HEK293T (cell line): ENCODE measurements at regions not wholly inside any gene's neighbourhood (a gene's known extent, or its start where the extent isn't known, plus 50 kb on each side); places are given as distances from the start of the nearest gene placed in this dataset.

Source experiments
- CTCF ChIA-PET: fragments of 350-600 bp; formaldehyde crosslinking; extraction: SDS; loops from one replicate; lab custom pipeline; 2021; ENCODE audit warnings: antibody characterized with exemption, inconsistent platforms; lab: Yijun Ruan, JAX
- POLR2A ChIA-PET: fragments of 350-600 bp; formaldehyde crosslinking; extraction: SDS; loops from one replicate; lab custom pipeline; 2020; ENCODE audit warnings: antibody characterized with exemption, inconsistent platforms; lab: Yijun Ruan, JAX
- DNase-seq: peaks from one replicate; pipeline ENCODE4 v3.0.0; 2012; ENCODE audit warnings: mixed read lengths; ENCODE audit errors: extremely low spot score
- ARNT ChIP-seq: fragments of 450-650 bp; IDR thresholded peaks from 2 replicates; pipeline ENCODE4 v1.6.1; 2017; ENCODE audit warnings: mild to moderate bottlenecking
- BHLHE40 ChIP-seq: fragments of 450-650 bp; IDR thresholded peaks from 2 replicates; pipeline ENCODE4 v1.6.1; 2016; ENCODE audit warnings: mild to moderate bottlenecking, moderate library complexity, borderline replicate concordance
- CTBP1 ChIP-seq: fragments of 450-650 bp; IDR thresholded peaks from 2 replicates; pipeline ENCODE4 v1.6.1; 2016; ENCODE audit warnings: borderline replicate concordance
- ELF4 ChIP-seq: fragments of 450-650 bp; IDR thresholded peaks from 2 replicates; pipeline ENCODE4 v1.6.1; 2017; ENCODE audit warnings: antibody characterized with exemption
- FOXA1 ChIP-seq: fragments of 450-650 bp; IDR thresholded peaks from 2 replicates; pipeline ENCODE4 v1.6.1; 2016; ENCODE audit warnings: mild to moderate bottlenecking
- FOXK2 ChIP-seq: fragments of 450-650 bp; IDR thresholded peaks from 2 replicates; pipeline ENCODE4 v1.6.1; 2016; ENCODE audit warnings: mild to moderate bottlenecking
- FOXM1 ChIP-seq: fragments of 450-650 bp; IDR thresholded peaks from 2 replicates; pipeline ENCODE4 v1.6.1; 2017; ENCODE audit warnings: mild to moderate bottlenecking, borderline replicate concordance
- HDGF ChIP-seq: fragments of 450-650 bp; IDR thresholded peaks from 2 replicates; pipeline ENCODE4 v1.6.1; 2017; ENCODE audit warnings: antibody characterized with exemption, borderline replicate concordance
- L3MBTL2 ChIP-seq: fragments of 450-650 bp; conservative IDR thresholded peaks from 2 replicates; pipeline ENCODE4 v1.6.1; 2016; ENCODE audit warnings: mild to moderate bottlenecking
- LEF1 ChIP-seq: fragments of 450-650 bp; IDR thresholded peaks from 2 replicates; pipeline ENCODE4 v1.6.1; 2017; ENCODE audit warnings: mild to moderate bottlenecking, borderline replicate concordance
- NFRKB ChIP-seq: fragments of 450-650 bp; IDR thresholded peaks from 2 replicates; pipeline ENCODE4 v1.6.1; 2016; ENCODE audit warnings: mild to moderate bottlenecking, moderate library complexity
- PKNOX1 ChIP-seq: fragments of 450-650 bp; IDR thresholded peaks from 2 replicates; pipeline ENCODE4 v1.6.1; 2016
- SP1 ChIP-seq: fragments of 450-650 bp; IDR thresholded peaks from 2 replicates; pipeline ENCODE4 v1.6.1; 2017
- SUZ12 ChIP-seq: fragments of 450-650 bp; IDR thresholded peaks from 2 replicates; pipeline ENCODE4 v1.6.1; 2016; ENCODE audit warnings: mild to moderate bottlenecking
- TARDBP ChIP-seq: fragments of 450-650 bp; IDR thresholded peaks from 2 replicates; pipeline ENCODE4 v1.6.1; 2016
- ZNF384 ChIP-seq: fragments of 450-650 bp; IDR thresholded peaks from 2 replicates; pipeline ENCODE4 v1.6.1; 2016

DNA sequence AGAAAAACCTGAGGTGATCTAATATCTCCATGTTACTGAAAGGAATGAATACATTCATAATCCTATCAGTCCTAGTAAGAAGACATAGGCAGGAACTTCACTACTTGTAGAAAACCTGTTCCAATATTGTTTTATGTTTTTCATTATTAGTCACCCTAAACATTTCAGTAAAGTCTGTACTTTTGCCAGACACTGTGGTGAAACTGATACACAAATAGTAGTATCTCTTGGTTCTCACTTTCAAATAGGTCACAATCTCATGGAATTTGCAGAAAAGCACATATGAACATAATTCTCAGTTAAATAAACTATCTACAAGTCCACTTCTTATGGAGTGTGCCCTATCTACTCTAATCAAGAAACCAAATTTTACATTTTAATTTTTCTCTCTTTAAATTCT lies 88.3 kb upstream of the PCDH9 start:
- TF ChIP-seq BHLHE40 (no peak), ELF4 (no peak), TARDBP (no peak)
- ChIA-PET CTCF (no interaction called here), POLR2A (no interaction called here)
- DNase-seq: no peak

DNA sequence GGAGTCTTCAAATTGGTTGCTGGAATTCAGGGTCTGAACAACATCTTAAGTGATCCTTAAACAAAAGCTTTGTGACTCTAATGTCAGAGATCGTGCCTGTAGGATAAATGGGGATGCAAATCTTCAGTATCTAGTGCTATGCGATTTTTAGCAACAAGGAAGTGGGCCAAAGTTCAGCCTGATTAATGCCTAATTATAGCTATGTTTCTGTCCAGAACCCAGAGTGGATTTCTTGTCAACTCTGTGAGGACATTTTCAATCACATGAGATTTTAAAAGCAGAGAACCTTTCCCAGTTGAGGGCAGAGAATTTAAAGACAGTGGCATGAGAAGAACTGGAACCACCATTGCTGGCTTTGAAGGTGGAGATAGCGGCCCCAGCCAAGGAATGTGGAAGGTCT lies 84.3 kb upstream of the PCDH9 start:
- TF ChIP-seq FOXK2: no peak
- TF ChIP-seq CTBP1: no peak
- no peak for TF ChIP-seq HDGF
- TF ChIP-seq SUZ12: no peak
- no peak for TF ChIP-seq FOXA1
- TF ChIP-seq FOXM1: no peak
- no peak for TF ChIP-seq NFRKB
- TF ChIP-seq L3MBTL2: no peak
- no peak for TF ChIP-seq ZNF384
- ChIA-PET POLR2A (no interaction called here), CTCF (no interaction called here)
- no peak for DNase-seq

GRCh38 chr13:67308004-67308772 lies 78.1 kb upstream of the PCDH9 start:
- ChIA-PET POLR2A (no interaction called here), CTCF (interaction anchor here (0.6 kb wide), 1 partner anchor 138 kb away, joined by 3 read pairs; no protein-coding TSS in a partner anchor)
- TF ChIP-seq SUZ12: no peak
- no peak for TF ChIP-seq LEF1
- 0 out of 2 replicates have a peak, but pooled peaks have one; percentile 11 for TF ChIP-seq L3MBTL2
- TF ChIP-seq ARNT: no peak
- no peak for TF ChIP-seq ZNF384
- TF ChIP-seq SP1: no peak
- TF ChIP-seq FOXK2: no peak
- no peak for DNase-seq

- TF ChIP-seq CTBP1 (no peak), ELF4 (no peak), ARNT (peak; percentile 15; the same call in 1 of the 2 replicates)
- no peak for DNase-seq
- ChIA-PET CTCF (interaction anchor here (1.1 kb wide), 1 partner anchor 1656 kb away, joined by 3 read pairs; no protein-coding TSS in a partner anchor), POLR2A (no interaction called here)
Measured at GRCh38 chr13:67306742-67307141, 76.6 kb upstream of the PCDH9 start.

GRCh38 chr13:67303661-67304333 lies 73.7 kb upstream of the PCDH9 start:
- ChIA-PET POLR2A (interaction anchor here (0.9 kb wide), 1 partner anchor 51 kb away, joined by 3 read pairs; no protein-coding TSS in a partner anchor), CTCF (interaction anchor here (1.0 kb wide), 1 partner anchor 25 kb away, joined by 3 read pairs; no protein-coding TSS in a partner anchor)
- TF ChIP-seq FOXM1 (no peak), PKNOX1 (no peak), SUZ12 (no peak), FOXA1 (no peak), BHLHE40 (no peak), L3MBTL2 (no peak), TARDBP (no peak), SP1 (no peak)
- no peak for DNase-seq

DNA sequence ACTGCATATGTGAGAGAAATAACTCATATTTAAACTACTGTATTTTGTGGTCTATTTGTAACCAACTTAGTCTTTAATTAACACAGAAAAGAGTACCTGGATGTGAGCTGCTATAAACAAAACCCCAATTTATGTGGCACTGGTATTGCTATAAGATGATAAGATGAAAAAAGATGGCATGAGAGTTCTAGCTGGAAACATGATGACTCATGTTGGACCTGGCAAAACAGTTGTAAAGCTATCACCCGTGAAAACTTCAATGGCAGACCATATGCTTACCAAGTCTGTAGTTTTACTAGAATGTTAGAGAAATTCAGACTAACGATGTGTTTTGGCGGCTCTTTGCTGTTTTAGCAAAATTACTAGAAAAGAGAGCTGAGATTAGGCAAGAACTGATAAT lies 69.6 kb upstream of the PCDH9 start:
- ChIA-PET POLR2A (no interaction called here), CTCF (no interaction called here)
- DNase-seq: no peak
- TF ChIP-seq CTBP1 (no peak), BHLHE40 (no peak), NFRKB (no peak), HDGF (no peak), SUZ12 (no peak), L3MBTL2 (no peak), ELF4 (no peak), LEF1 (no peak), ARNT (no peak), TARDBP (no peak), FOXK2 (no peak), FOXA1 (no peak), PKNOX1 (no peak), FOXM1 (no peak), SP1 (no peak), ZNF384 (no peak)

- CTCF ChIA-PET: interaction anchor here (0.5 kb wide), 1 partner anchor 191 kb away, joined by 3 read pairs; no protein-coding TSS in a partner anchor
- DNase-seq: no peak
- POLR2A ChIA-PET: no interaction called here
- TF ChIP-seq ELF4 (no peak), FOXK2 (no peak), BHLHE40 (no peak), HDGF (no peak), LEF1 (no peak), L3MBTL2 (no peak), NFRKB (no peak), FOXA1 (no peak)
Measured at GRCh38 chr13:67299072-67299635, 69.0 kb upstream of the PCDH9 start.
